A549 (cell line): ENCODE measurements at regions not wholly inside any gene's neighbourhood (a gene's known extent, or its start where the extent isn't known, plus 50 kb on each side); places are given as distances from the start of the nearest gene placed in this dataset.

ENCODE experiments used
- ATAC-seq, 2 experiments: fragments of 200-7000 bp in 1 of 2; fragments of >200 bp in 1 of 2; cut with Nextera tagmentation in 1 of 2; cut with Tn5 transposase in 1 of 2; 3 replicates each; pipeline versions ENCODE4 v1.8.0 to v1.9.1; 2018 to 2020; ENCODE audit warnings: mild to moderate bottlenecking in 1 of 2, moderate library complexity in 1 of 2
- CTCF ChIA-PET: fragments of 300-600 bp; sonication (Branson Sonifier 250); formaldehyde crosslinking; extraction: SDS; loops from one replicate; lab custom pipeline; 2021; ENCODE audit warnings: antibody characterized with exemption, inconsistent platforms; lab: Yijun Ruan, JAX
- POLR2A ChIA-PET: fragments of 350-600 bp; formaldehyde crosslinking; extraction: SDS; loops from one replicate; lab custom pipeline; 2021; ENCODE audit warnings: antibody characterized with exemption, inconsistent platforms; lab: Yijun Ruan, JAX
- DNase-seq, 2 experiments: peaks; one replicate each; pipeline versions ENCODE4 v3.0.0 to v3.0.0-alpha.2; 2011 to 2016; ENCODE audit warnings: low read depth in 1 of 2, low spot score in 1 of 2
- FAIRE-seq: peaks from 2 replicates; lab custom pipeline; 2011; peaks lifted over from hg19 to GRCh38; lab: Jason Lieb, UNC
- H3K27ac ChIP-seq, 2 experiments: fragments of >200 bp; sonication (Bioruptor Twin); formaldehyde crosslinking; 3 replicates each; pipeline ENCODE4 v1.5.1; 2016 to 2017
- H3K4me1 ChIP-seq: fragments of >200 bp; sonication (Bioruptor Twin); formaldehyde crosslinking; 3 replicates; pipeline ENCODE4 v1.6.1; 2016
- H3K4me2 ChIP-seq: fragments of >200 bp; sonication (Bioruptor Twin); formaldehyde crosslinking; 3 replicates; pipeline ENCODE4 v1.6.1; 2016
- H3K4me3 ChIP-seq: fragments of >200 bp; sonication (Bioruptor Twin); formaldehyde crosslinking; 3 replicates; pipeline ENCODE4 v1.5.1; 2016
- H3K9me3 ChIP-seq: fragments of >200 bp; sonication (Bioruptor Twin); formaldehyde crosslinking; 3 replicates; pipeline ENCODE4 v1.6.1; 2016
- CHD2 ChIP-seq: fragments of 150-350 bp; IDR thresholded peaks from 2 replicates; pipeline ENCODE4 v1.6.1; 2014; ENCODE audit warnings: low read length; ENCODE audit not compliant: partially characterized antibody
- CHD4 ChIP-seq: fragments of 200-600 bp; sonication (generic); IDR thresholded peaks from 2 replicates; pipeline ENCODE4 v1.6.1; 2016; ENCODE audit warnings: antibody characterized with exemption, mild to moderate bottlenecking, borderline replicate concordance
- E2F6 ChIP-seq: IDR thresholded peaks from 2 replicates; pipeline ENCODE4 v1.6.1; 2012; ENCODE audit warnings: low read depth, borderline replicate concordance
- EHMT2 ChIP-seq: fragments of 200-600 bp; sonication (generic); IDR thresholded peaks from 2 replicates; pipeline ENCODE4 v1.6.1; 2016; ENCODE audit warnings: antibody characterized with exemption, low read depth, mild to moderate bottlenecking, moderate library complexity
- EP300 ChIP-seq, 2 experiments: fragments of >200 bp; sonication (Bioruptor Twin); formaldehyde crosslinking; IDR thresholded peaks; 2 replicates in 1 of 2; 3 replicates in 1 of 2; pipeline ENCODE4 v1.6.1; 2016 to 2017
- FOSB ChIP-seq: fragments of 250-450 bp; sonication (Bioruptor Pico); IDR thresholded peaks from 2 replicates; pipeline ENCODE4 v1.5.0; 2020; ENCODE audit warnings: mild to moderate bottlenecking, moderate library complexity
- FOSL2 ChIP-seq, 2 experiments: fragments of 450-650 bp in 1 of 2; fragments of >200 bp in 1 of 2; sonication (Bioruptor Twin) in 1 of 2; formaldehyde crosslinking; IDR thresholded peaks; 2 replicates each; pipeline versions ENCODE4 v1.5.0 to v1.6.1; 2016 to 2020; ENCODE audit warnings: mild to moderate bottlenecking in 1 of 2, moderate library complexity in 1 of 2
- FOXS1 ChIP-seq: fragments of 250-450 bp; sonication (Bioruptor Pico); IDR thresholded peaks from 2 replicates; pipeline ENCODE4 v1.5.0; 2020; ENCODE audit warnings: mild to moderate bottlenecking, moderate library complexity
- HOXA7 ChIP-seq: fragments of 250-450 bp; sonication (Bioruptor Pico); IDR thresholded peaks from 2 replicates; pipeline ENCODE4 v1.5.0; 2020; ENCODE audit warnings: mild to moderate bottlenecking, moderate library complexity
- HOXB13 ChIP-seq: fragments of 250-450 bp; sonication (Bioruptor Pico); IDR thresholded peaks from 2 replicates; pipeline ENCODE4 v1.5.0; 2020; ENCODE audit warnings: low read depth, mild to moderate bottlenecking, moderate library complexity
- JUN ChIP-seq, 2 experiments: fragments of >200 bp; sonication (Bioruptor Twin); formaldehyde crosslinking; IDR thresholded peaks; 2 replicates in 1 of 2; 3 replicates in 1 of 2; pipeline ENCODE4 v1.6.1; 2016 to 2017
- JUNB ChIP-seq: fragments of >200 bp; sonication (Bioruptor Twin); formaldehyde crosslinking; IDR thresholded peaks from 2 replicates; pipeline ENCODE4 v1.6.1; 2016
- KDM5A ChIP-seq: fragments of 200-600 bp; sonication (generic); IDR thresholded peaks from 2 replicates; pipeline ENCODE4 v1.6.1; 2016; ENCODE audit warnings: antibody characterized with exemption, mild to moderate bottlenecking
- MAFK ChIP-seq: fragments of 450-650 bp; IDR thresholded peaks from 2 replicates; pipeline ENCODE4 v1.6.1; 2014; ENCODE audit not compliant: partially characterized antibody
- MAX ChIP-seq: IDR thresholded peaks from 2 replicates; pipeline ENCODE4 v1.6.1; 2012
- NFE2L2 ChIP-seq: fragments of 150-350 bp; conservative IDR thresholded peaks from 2 replicates; pipeline ENCODE4 v1.6.1; 2014; ENCODE audit warnings: low read length
- NPAS2 ChIP-seq: fragments of 250-450 bp; sonication (Bioruptor Pico); IDR thresholded peaks from 2 replicates; pipeline ENCODE4 v1.8.0; 2022; ENCODE audit warnings: mild to moderate bottlenecking, moderate library complexity, borderline replicate concordance
- NR3C1 ChIP-seq: fragments of >200 bp; sonication (Bioruptor Twin); formaldehyde crosslinking; IDR thresholded peaks from 3 replicates; pipeline ENCODE4 v1.6.1; 2017
- PBX3 ChIP-seq: IDR thresholded peaks from 2 replicates; pipeline ENCODE4 v1.6.1; 2012
- POLR2A ChIP-seq: IDR thresholded peaks from 2 replicates; pipeline ENCODE4 v1.6.1; 2012; ENCODE audit warnings: mild to moderate bottlenecking, low read length
- RCOR1 ChIP-seq: fragments of 150-350 bp; IDR thresholded peaks from 2 replicates; pipeline ENCODE4 v1.6.1; 2014; ENCODE audit warnings: antibody characterized with exemption, low read length, low read depth
- REST ChIP-seq: fragments of 200-600 bp; sonication (generic); IDR thresholded peaks from 2 replicates; pipeline ENCODE4 v1.6.1; 2016; ENCODE audit warnings: antibody characterized with exemption, mild to moderate bottlenecking, moderate library complexity
- RFX5 ChIP-seq: fragments of 450-650 bp; IDR thresholded peaks from 2 replicates; pipeline ENCODE4 v1.7.1; 2014; ENCODE audit warnings: antibody characterized with exemption, mild to moderate bottlenecking, moderate library complexity
- RNF2 ChIP-seq: fragments of 200-600 bp; sonication (generic); IDR thresholded peaks from 2 replicates; pipeline ENCODE4 v1.6.1; 2016; ENCODE audit warnings: low read depth, mild to moderate bottlenecking, antibody characterized with exemption, moderate library complexity, borderline replicate concordance
- TP53 ChIP-seq: fragments of 250-450 bp; sonication (Bioruptor Pico); IDR thresholded peaks from 2 replicates; pipeline ENCODE4 v1.5.0; 2021; ENCODE audit warnings: mild to moderate bottlenecking, moderate library complexity
- USF2 ChIP-seq: fragments of 450-650 bp; IDR thresholded peaks from 2 replicates; pipeline ENCODE4 v1.6.1; 2014; ENCODE audit warnings: antibody characterized with exemption
- ZNF302 ChIP-seq: fragments of 250-450 bp; sonication (Bioruptor Pico); IDR thresholded peaks from 2 replicates; pipeline ENCODE4 v1.9.0; 2021; ENCODE audit warnings: inconsistent platforms, mild to moderate bottlenecking, moderate library complexity
- WGBS: methylation state at CpG from one replicate; pipeline ENCODE4 v1.1.6; 2017; ENCODE audit errors: missing lambda C conversion rate; 5-methylcytosine and 5-hydroxymethylcytosine counted together

GRCh38 chrY:7745581-7745901 is 834.0 kb upstream of the AMELY start:
- Histone ChIP-seq H3K9me3 (no peaks in the 10 kb centered on the region), H3K4me1 (no peaks in the 10 kb centered on the region), H3K27ac (no peak overlapping the region), H3K4me2 (no peak overlapping the region), H3K4me3 (no peak overlapping the region)
- DNase-seq (no peak), ATAC-seq (no peak), FAIRE-seq (no peak)
- 11% methylated on average over 1 of the region's 1 CpG for WGBS
- ChIA-PET POLR2A (no interaction called here), CTCF (no interaction called here)
- TF ChIP-seq PBX3 (no peak), ZNF302 (CRISPR knock-in tag) (no peak), CHD2 (no peak), FOXS1 (no peak), NFE2L2 (no peak), NPAS2 (CRISPR knock-in tag) (no peak), CHD4 (no peak), NR3C1 (no peak), POLR2A (no peak), FOSB (no peak), HOXB13 (CRISPR knock-in tag) (no peak), RFX5 (no peak), RCOR1 (no peak), EHMT2 (no peak), USF2 (no peak), E2F6 (no peak), JUN (IDR thresholded peaks at IDR 0.05) (no peak)

GRCh38 chrY:7744691-7745580 is 833.4 kb upstream of the AMELY start:
- H3K4me2 ChIP-seq: no peak overlapping the region
- POLR2A ChIA-PET: no interaction called here
- H3K4me1 ChIP-seq: no peaks in the 10 kb centered on the region
- DNase-seq: no peak
- H3K9me3 ChIP-seq: no peaks in the 10 kb centered on the region
- WGBS: 0% methylated on average over 2 of the region's 2 CpGs
- no peak for TF ChIP-seq TP53
- TF ChIP-seq KDM5A: no peak
- no peak for TF ChIP-seq RNF2
- no peak for TF ChIP-seq FOSL2 (IDR thresholded peaks at IDR 0.05)
- TF ChIP-seq FOSL2 (CRISPR knock-in tag; IDR thresholded peaks at IDR 0.05): no peak
- TF ChIP-seq MAX: no peak
- no peak for TF ChIP-seq NPAS2 (CRISPR knock-in tag)
- TF ChIP-seq JUNB: no peak
- no peak for TF ChIP-seq MAFK
- TF ChIP-seq EP300 (IDR thresholded peaks at IDR 0.05): no peak
- no peak for TF ChIP-seq REST
- TF ChIP-seq HOXA7 (CRISPR knock-in tag): no peak
- no peak for TF ChIP-seq E2F6
- TF ChIP-seq, all 56 proteins: peak for 0
- Histone ChIP-seq H3K4me3 (no peak overlapping the region), H3K27ac (no peak overlapping the region)
- CTCF ChIA-PET: no interaction called here
- FAIRE-seq (no peak), ATAC-seq (no peak)
